B cell (primary cell): ENCODE measurements at regions not wholly inside any gene's neighbourhood (a gene's known extent, or its start where the extent isn't known, plus 50 kb on each side); places are given as distances from the start of the nearest gene placed in this dataset.

Experiments used
- CTCF ChIP-seq: fragments of 200-600 bp; IDR thresholded peaks from one replicate; pipeline ENCODE4 v1.8.0; 2022; ENCODE audit warnings: antibody characterized with exemption, mild to moderate bottlenecking
- EZH2 ChIP-seq: IDR thresholded peaks from 2 replicates; pipeline ENCODE4 v1.6.1; 2012; ENCODE audit warnings: borderline replicate concordance, low read depth, mild to moderate bottlenecking, moderate library complexity, low read length; ENCODE audit not compliant: insufficient read depth, poor library complexity, severe bottlenecking

GRCh38 chr2:40510304-40510703 lies 58.4 kb upstream of the SLC8A1 start:
- TF ChIP-seq EZH2 = no peak
- TF ChIP-seq CTCF = no peak
